Hematopoietic multipotent progenitor cell treated with erythropoietin and hydrocortisone succinate and interleukin-3 and kit ligand, for 8 days (in vitro differentiated cells): ENCODE measurements at regions not wholly inside any gene's neighbourhood (a gene's known extent, or its start where the extent isn't known, plus 50 kb on each side); places are given as distances from the start of the nearest gene placed in this dataset.

Experiments
- DNase-seq: peaks from one replicate; pipeline ENCODE4 v3.0.0-alpha.2; 2015

DNA sequence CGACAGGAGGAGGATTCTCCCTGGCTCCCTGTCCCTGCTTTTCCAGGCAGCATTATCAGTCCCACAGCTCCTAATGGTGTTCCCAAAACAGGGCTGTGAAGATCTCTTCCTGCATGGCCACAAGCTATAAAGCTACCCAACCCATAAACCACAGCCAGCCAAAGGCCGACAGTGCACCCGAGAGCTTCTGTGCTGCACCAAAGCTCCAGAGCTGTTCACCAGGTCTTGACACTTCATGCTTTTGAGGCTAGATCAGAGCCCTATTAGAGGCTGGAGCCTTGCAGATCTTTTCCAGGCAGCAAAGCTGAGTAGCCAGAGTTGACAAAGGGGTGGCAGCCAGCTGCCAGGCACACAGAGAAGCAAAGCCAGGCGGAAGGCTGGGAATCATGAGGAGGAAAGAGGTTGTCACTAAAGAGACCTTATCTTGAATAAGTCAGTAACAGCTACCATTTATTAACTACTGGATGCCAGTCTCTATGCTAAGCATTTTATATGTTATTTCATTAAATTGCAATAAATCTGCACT lies 180.4 kb downstream of the KATNAL1 start:
- no peak for DNase-seq

DNA sequence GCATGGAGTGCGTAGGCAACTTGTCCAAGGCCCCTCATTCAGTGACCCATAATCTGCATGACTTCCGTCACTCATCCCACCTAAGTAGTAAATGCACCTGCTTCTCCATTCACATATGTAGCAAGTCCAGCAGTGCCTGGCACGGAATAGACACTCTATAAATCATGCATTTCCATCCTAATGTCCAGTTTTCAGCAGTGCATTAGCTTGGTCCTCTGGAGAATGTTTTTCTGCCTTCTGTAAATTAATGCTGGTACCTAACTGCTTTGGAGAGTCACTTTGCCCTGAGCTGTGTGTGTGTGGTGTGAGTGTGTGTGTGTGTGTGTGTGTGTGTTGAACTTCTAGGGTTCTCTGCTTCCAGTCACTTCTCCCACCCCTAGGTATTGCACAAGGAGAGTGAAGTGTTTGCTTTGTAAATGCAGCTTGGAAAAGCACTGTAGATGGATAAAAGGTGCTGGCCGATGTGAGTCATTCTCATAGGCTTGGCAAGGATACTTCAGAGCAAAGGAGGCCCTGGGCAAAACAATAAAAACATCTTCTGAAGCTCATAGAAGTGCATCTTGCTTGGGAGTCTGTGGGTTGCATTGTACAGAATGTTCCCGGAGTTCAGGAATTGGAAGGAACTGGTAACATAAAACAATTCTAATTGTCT lies 181.8 kb downstream of the KATNAL1 start:
- no peak for DNase-seq

DNA sequence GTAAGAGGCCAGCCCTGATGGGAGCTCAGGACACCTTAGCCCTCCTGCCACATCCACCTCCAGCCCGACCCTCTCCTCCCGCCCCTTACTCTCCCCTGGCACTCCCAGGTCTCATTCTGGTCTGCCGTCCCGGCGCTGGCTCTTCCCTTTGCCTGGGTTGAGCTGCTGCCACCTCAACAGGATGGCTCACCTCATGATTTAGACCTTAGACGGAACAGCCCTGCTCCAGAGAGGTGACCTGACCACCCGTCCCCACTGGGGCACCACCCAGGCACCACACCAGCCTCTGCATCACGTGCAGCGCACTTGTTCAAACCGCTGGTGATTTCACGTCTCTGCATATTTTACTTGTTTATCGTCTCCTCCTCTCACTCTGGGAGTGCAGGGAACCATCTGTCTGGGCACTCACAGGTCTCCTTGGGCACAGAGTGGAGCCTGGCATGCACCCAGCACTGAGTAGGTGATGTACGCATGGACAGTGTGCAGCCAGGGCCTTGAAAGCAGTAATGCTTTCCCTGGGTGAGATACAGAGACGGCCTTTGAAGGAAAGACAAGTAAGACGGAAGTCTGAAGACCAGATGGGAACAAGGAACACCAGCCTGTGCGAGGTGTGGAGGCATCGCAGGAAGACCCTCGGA lies 183.1 kb downstream of the KATNAL1 start:
- DNase-seq, result no peak

DNA sequence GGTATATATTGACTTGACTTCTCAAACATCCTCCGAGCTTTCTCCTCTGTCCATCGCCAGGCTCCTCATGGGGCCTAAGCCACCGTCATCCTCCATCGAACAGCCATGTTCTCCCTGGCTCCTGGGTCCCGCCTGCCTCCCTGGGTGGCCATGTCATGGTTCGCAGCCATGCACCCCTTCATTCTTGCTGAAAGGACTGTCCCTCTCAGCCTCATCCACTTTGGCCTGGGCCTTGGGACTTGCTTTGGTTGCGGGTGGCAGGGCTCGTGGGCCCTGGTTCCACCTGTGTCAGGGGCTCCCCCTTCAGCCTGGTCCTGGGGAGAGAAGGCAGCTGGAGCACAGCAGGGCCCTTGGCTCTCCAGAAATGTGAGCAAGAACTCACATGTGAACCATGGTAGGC lies 183.8 kb downstream of the KATNAL1 start:
- no peak for DNase-seq

DNA sequence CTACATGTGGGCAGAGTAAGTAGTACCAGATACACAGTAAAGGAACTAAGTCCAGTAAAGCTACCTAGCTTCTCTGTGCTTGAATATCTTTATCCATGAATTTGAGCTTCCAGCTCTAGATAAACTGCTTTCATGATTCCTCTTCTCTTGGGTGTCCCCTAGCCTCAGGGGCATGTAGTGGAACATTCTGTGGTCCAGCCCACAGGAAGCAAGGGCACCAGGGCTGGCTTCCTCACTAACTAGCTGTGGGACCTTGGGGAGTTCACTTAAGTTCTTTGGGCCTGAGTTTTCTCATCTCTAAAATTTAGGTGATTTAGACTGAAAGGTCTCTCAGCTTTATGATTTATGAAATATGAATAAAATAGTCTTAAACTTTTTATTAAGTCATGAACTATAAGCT lies 185.7 kb downstream of the KATNAL1 start:
- no peak for DNase-seq

DNA sequence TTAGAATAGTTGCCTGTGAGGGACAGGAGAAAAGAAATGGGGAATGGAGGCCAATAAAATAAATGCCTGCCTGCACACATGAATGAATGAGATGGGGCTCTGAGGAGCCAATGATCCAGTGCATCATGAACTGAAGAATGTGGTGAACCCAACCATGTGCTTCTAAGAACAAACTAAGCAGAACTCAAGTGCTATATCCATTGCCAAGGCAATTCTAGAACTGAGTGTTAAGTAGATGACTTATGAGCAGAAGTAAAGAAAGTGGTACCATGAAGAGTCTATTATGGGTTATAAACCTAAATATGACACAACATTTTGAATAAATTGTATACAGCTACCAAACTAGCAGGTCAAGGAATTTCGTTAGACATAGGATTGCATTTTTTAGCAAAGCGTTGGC lies 186.1 kb downstream of the KATNAL1 start:
- DNase-seq, result no peak

DNA sequence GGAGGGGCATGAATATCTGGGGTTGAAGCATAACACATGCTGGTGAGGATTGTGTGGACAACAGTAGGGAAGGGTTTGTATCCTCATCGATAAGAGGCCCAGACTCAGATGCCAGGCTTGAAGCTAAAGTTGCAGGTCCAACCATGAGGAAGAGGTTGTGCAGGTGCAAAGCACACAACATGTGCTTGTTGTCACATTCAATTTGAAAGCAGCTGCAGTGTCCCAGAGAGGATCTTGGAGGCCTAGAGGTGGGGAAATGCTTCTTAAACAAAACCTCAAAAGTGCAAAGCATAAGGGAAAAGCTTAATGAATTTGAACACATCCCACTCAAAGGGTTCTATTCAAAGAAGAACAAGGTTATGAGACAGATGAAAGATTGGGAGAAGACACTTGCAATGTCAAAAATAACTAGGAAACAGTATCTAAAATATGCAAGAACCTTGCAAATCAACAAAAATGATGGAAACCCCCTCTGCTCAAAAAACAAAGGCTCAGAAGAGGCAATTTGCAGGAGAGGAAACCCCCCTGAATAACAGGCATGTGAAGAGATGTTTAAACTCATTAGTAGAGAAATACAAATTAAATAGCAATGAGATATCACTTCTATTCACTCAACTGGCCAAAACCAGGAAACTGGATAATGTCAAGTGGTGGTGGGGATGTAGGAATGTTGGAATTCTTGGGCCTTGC lies 187.1 kb downstream of the KATNAL1 start:
- DNase-seq, result no peak

DNA sequence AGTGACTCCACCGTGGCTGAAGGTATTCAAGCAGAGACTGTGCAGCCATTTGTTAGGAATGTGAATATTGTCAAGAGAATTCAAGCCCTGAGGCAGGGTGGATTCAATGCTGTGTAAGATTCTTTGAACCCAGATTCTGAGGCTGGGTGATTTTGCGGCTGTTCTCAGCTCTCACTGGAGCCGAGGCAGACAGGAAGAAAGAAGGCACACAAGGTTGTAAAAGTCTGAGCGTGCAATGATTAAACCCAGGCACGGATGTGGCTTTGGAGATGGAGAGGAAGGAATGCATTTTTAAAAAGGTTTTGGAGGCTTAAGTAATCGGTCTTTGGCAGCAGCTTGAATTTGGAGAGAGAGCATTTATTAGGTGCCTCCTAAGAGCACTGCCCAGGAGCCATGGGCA lies 187.9 kb downstream of the KATNAL1 start:
- DNase-seq, result no peak

DNA sequence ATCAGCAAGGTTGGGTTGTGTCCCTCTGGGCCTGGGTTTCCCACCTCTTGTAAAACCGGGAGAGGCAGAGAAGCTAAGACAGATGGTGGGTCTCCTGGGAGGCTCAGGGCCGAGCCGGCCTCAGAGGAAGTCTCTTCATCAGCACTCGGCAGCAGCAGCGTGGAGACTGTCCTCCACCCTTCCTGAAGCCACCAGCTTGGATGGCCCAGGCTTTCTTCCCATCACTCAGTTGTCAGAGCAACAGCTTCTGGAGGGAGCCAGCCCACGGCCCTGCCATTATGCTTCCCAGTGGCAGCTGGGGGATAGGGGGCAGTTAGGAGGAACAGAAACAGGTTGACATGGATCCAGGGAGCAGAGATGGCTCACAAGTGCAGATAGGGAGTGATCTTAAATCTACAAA lies 191.0 kb downstream of the KATNAL1 start:
- no peak for DNase-seq

DNA sequence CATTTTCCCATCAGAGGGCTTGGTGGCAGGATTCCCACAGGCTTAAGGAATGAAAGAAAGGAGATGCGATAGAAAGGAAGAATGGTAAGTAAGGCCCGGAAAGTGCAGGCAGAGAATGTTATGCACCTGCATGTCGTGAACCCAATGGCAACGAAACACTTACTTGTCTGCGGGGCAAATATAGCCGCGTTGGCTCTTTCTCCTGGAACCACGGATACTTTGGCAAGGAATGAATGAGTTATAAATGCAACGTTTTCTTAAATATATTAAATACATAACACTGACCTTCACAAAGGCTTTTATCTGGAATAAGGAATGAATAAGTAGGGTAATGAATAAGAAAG lies 192.1 kb downstream of the KATNAL1 start:
- no peak for DNase-seq

DNA sequence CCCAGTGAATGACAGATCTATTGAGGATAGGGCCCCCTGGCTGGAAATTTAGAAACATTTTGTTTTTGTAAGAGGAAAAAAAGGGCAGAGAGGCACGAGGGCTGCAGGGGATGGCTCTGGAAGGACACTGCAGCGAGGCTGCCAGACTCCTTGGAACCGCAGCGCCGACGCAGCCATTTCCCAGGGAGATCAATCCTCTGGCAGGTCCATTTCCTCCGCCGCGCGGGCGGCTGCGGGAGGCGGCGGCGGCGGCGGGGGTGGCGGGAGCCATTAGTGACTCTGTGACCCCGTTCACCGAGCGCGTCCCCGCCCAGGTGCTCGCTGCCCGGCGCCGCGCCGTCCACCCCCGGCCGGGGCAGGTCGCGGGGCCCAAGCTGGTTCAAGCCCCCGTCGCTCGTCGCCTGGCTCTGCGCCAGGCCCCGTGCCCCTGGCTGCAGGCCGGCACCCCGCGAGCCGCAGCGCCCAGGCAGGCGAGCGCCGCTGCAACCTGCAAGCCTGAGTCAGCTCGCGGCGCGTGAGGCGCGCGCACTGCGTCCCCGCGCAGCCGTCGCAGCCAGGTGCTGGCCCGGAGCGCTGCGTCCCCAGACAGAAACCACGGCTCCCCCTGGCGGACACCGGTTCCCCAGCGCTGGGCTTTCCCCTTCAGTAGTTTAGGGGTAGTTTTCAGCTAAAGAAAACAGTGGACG lies 192.6 kb downstream of the KATNAL1 start:
- peak; percentile 75 for DNase-seq

DNA sequence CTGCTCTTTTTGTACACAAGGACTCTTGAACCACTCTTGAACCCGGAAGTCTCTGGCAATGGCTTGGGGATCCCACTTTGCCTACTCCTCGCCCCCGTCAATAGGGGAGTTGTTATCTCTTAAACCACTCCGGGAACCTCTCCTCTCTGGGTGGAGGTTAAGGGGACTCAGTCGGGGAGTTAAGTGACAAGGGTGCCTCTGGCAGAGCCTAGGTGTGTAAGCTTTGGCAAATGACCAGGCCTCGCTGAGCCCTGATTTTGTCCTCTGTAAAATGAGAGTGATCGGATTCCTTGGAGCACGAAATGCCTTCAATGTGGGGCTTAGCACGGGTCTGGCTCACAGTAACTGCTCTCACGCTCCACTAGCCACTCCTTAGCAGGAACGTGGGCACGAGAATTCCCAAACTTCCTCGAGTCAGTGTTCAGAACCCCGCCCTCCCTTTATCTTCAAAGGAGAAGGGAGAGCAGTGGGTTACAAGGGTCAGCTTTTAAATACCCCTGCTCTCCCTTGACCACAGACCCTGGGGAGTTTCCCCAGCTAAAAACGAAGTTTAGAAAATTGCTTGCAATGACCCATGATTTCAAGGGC lies 193.3 kb downstream of the KATNAL1 start:
- DNase-seq, result no peak

DNA sequence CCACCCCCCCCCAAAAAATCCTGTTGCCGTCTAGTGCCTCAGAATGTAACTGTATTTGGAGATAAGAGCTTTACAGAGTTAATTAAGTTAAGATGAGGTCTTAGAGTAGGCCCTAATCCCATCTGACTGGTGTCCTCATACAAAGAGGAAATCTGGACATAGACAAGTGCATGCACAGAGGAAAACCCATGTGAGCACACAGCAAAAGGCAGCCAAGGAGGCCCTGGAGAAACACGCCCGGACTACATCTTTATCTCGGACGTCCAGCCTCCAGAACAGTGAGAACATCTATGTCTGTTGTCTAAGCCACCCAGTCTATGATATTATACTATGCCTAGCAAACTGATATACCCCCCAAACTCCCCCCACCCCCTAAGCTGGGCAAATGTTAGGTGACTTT lies 193.8 kb downstream of the KATNAL1 start:
- peak; percentile 90 for DNase-seq

DNA sequence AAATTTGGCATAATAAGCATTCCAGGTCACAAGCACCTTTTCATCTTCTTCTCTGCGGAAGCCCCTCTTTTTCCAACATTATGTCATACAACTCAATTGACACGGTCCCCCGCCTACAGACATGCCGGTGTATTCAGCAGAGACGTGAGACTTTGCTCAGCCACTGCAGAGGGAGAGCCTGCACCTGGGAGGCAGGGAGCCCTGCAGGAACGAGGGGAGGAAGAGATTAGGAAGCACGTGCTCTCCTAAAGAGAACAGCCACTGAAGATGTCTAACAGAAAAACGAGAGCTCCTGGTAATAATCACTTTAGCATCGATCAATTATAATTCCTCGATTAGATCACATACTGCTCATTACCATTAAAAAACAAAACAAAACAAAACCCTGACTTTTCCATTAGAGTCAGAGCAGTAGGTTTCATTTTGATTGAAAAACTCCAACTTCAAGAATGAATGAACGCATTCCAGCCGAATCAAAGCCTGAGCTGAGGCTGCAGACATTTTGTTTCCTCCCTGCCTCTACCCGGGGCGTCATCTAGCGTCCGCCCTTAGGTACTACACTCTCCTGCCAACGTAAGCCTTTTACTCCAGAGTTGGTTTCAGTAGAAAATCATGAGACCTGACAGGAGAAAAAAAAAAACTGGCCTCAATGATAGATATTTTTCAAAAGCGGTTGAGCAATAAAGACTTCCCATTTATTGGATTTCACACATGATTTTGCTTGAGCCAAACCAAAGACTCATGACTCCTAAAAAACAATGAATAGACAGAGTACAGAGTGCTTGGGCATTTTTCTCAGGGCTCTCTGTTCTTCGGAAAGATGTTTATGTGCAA lies 194.5 kb downstream of the KATNAL1 start:
- DNase-seq, result peak; percentile 77

DNA sequence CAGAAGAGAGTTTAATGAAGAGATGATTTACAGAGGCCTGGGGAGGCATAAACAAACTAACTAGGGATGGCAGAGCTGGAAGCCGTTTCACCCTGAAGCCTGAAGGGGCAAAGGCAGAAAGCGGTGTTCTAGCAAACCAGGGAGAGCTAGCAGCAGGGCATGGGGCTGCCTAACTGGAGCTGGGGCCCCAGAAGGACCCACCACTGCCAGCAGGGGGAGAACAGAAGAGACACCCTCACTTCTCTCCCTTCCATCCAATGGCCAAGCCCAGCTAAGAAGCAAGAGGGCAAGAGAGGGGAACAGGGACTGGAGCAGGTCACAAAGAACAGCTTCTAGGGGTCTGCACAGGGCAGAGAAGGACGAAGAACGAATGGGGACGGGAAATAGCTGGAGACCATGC lies 195.5 kb downstream of the KATNAL1 start:
- DNase-seq, result no peak

DNA sequence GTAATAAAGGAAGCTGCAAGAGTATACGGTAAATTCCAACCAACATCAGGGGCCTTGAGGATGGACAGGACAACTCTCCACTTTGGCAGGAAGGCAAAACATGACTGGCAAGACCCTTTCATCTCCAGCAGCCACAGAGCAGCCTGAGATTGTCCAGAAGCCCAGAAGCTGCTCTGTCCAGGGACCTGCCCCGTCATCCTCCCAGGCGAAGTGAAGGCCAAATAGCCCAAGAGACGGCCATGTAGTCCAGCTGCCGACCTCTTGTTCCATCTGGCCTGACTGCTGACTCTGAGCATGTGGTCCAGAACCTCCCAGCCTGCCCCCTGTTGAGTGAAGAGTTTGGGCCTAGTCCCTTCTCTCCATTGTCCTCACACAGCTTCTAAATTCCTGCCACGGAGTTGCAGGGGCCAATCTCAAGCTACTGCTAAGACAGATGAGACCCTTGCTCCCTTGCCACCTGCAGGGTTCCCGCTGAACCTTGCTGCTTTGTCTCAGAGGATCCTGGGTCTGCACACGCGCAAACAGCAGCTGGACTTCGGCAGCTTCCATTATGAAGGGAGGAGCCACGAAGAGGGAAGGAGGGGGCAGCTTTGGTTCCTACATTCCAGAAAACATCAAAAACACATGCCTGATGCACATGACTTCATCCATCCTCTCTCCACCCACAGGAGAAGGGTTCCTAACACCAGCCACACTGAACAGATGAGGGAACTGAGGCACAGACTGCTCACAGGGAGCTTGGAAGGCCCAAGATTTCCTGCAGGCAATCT lies 196.9 kb downstream of the KATNAL1 start:
- DNase-seq, result no peak

DNA sequence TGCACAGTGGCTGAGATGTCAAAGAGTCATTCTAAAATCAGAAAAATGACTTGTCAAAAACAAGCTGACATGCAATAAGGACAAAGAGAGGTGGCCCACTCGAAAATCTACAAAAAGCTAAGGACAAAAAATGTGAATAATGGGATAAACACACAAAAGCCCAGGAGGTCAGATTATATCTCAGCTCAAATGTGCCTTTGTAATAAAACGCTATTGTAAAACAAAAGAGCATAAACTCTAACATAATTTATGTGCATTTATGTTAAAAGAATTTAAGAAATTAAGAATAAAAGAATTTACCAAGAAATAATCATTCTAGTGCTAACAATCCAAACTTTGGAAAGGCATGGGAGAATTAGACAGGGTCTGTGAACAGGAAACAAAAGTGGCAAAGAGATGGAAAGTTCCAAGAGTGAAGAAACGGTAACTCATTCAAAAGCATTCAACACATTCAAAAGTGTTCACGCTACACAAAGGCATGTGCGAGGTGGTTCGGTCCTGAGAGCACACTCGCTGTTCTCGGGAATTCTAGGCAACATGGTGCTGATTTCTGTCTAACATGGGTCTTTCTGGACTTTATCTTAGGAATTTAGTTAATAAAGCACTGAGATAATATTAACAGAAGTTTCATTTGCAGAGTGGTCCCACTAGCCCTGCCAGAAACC lies 197.7 kb downstream of the KATNAL1 start:
- DNase-seq, result no peak

DNA sequence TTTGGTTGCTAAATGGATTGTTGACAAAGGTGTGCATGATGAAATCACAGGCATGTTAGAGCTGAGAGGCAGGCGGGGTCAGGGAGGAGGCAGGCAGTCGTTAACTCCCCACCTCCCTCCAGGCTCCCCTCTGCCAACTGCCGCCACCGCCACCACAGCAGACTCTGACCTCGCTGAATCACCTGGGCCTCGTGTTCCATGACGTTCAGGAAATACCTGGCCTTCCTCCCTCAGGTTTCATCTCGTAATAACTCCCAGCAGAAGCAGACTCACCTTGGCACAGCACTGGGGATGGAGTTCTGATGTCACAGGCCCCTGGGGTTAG lies 198.5 kb downstream of the KATNAL1 start:
- no peak for DNase-seq

DNA sequence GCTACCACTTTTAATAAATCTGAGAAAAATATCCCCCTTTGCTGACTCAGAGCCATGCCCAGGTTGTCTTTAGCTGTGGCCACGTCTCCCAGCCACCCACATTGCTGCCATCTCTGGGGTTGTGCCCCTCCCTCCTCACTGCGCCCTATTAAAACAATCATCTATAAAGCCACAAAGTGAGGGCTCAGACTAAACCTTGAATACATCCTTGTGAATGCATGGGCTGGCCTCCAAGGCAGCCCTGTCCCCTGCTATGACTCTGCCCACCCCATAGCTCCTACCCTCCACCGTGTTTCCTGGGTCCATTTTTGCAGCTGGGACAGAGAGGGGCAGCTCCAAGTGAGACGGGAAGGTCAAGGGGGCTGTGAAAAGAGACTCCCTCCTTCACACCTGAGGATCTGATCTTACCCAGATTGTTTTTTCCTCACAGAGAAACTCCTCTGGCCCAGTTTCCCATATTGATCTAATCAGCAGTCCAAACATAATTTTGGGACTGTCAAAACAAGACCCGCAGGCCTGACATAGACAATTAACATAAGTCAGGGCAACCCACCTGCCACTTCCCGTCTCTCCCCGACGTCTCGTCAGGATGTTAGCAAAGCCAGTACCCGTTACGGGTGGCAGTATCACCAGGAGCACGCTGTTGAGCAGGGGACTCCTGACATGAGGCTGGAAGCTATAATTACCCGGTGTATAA lies 199.0 kb downstream of the KATNAL1 start:
- DNase-seq, result no peak

DNA sequence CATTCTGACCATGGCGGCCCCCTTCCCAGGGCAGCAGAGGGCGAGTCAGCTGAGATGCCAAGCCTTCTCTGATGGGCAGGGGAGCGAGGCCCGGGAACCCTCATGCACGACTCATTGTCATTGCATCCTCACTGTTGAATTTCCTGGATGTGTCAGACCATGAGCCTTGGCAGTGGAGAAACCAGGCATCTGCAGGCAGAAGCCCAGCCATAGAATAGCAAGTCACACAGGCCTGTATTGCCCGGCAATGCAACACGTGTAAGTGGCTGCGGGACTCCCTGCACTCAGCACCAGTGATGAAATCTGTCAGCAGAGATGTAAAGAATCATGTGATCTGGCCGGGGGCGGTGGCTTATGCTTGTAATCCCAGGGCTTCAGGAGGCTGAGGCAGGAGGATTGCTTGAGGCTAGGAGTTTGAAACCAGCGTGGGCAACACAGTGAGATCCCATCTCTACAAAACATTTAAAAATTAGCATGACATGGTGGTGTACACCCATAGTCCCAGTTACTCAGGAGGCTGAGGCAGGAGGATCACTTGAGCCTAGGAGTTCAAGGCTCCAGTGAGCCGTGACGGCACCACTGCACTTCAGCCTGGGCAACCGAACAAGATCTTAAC lies 199.7 kb downstream of the KATNAL1 start:
- DNase-seq, result no peak
